OCI-LY7 (cell line): ENCODE measurements at regions not wholly inside any gene's neighbourhood (a gene's known extent, or its start where the extent isn't known, plus 50 kb on each side); places are given as distances from the start of the nearest gene placed in this dataset.

ENCODE experiments used
- EZH2phosphoT487 ChIP-seq: fragments of 200-600 bp; sonication (generic); IDR thresholded peaks from 2 replicates; pipeline ENCODE4 v1.6.1; 2018; ENCODE audit warnings: low read depth, borderline replicate concordance, mild to moderate bottlenecking, mixed run types, antibody characterized with exemption, low read length, moderate library complexity, mixed read lengths
- TF ChIP-seq, protein P1 (sequence below): fragments of 200-600 bp; sonication (generic); conservative IDR thresholded peaks from 2 replicates; pipeline ENCODE4 v1.5.1; 2014; ENCODE audit warnings: mild to moderate bottlenecking, antibody characterized with exemption, low read length, moderate library complexity, mixed read lengths

DNA sequence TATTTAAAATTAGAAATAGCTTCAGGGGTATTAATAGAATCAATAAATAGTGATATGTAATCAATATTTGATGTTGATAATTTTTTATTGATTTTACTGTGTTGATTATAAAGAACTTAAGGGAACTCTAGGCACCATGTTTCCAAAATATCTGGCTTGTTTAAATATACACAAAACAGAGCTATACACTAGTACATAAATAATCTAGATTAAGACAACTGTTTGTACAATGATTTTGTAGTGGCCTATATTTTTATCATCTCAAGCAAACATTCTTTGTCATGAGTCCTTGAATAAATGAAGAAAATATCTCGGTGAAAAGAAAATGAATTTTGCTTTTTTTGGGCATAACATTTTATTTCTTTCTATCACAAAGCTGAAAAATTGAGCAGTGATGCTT lies 117.1 kb upstream of the KRR1 start:
- TF ChIP-seq, protein P1, sequence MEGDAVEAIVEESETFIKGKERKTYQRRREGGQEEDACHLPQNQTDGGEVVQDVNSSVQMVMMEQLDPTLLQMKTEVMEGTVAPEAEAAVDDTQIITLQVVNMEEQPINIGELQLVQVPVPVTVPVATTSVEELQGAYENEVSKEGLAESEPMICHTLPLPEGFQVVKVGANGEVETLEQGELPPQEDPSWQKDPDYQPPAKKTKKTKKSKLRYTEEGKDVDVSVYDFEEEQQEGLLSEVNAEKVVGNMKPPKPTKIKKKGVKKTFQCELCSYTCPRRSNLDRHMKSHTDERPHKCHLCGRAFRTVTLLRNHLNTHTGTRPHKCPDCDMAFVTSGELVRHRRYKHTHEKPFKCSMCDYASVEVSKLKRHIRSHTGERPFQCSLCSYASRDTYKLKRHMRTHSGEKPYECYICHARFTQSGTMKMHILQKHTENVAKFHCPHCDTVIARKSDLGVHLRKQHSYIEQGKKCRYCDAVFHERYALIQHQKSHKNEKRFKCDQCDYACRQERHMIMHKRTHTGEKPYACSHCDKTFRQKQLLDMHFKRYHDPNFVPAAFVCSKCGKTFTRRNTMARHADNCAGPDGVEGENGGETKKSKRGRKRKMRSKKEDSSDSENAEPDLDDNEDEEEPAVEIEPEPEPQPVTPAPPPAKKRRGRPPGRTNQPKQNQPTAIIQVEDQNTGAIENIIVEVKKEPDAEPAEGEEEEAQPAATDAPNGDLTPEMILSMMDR: no peak
- no peak for TF ChIP-seq EZH2phosphoT487
